WTC11 (cell line): ENCODE measurements at regions not wholly inside any gene's neighbourhood (a gene's known extent, or its start where the extent isn't known, plus 50 kb on each side); places are given as distances from the start of the nearest gene placed in this dataset.

Experiments used
- CREB1 ChIP-seq: sonication (generic); formaldehyde crosslinking; IDR thresholded peaks from 2 replicates; pipeline ENCODE4 v1.8.0; 2023; ENCODE audit warnings: mild to moderate bottlenecking, missing genetic modification reagents
- NFE2L1 ChIP-seq: sonication (generic); formaldehyde crosslinking; IDR thresholded peaks from 2 replicates; pipeline ENCODE4 v1.8.1; 2023; ENCODE audit warnings: missing genetic modification reagents
- ZNF138 ChIP-seq: sonication (generic); formaldehyde crosslinking; conservative IDR thresholded peaks from 2 replicates; pipeline ENCODE4 v1.8.1; 2022; ENCODE audit warnings: mild to moderate bottlenecking, moderate library complexity, missing genetic modification reagents
- TF ChIP-seq, protein P1 (sequence below): sonication (generic); formaldehyde crosslinking; IDR thresholded peaks from 2 replicates; pipeline ENCODE4 v1.8.1; 2023; ENCODE audit warnings: mild to moderate bottlenecking, missing genetic modification reagents, moderate library complexity
- TF ChIP-seq, protein P2 (sequence below): fragments of 200-600 bp; IDR thresholded peaks from 2 replicates; pipeline ENCODE4 v1.8.0; 2022; ENCODE audit warnings: antibody characterized with exemption
- TF ChIP-seq, protein P3 (sequence below): sonication (generic); formaldehyde crosslinking; IDR thresholded peaks from 2 replicates; pipeline ENCODE4 v1.8.0; 2022; ENCODE audit warnings: mild to moderate bottlenecking, missing genetic modification reagents

DNA sequence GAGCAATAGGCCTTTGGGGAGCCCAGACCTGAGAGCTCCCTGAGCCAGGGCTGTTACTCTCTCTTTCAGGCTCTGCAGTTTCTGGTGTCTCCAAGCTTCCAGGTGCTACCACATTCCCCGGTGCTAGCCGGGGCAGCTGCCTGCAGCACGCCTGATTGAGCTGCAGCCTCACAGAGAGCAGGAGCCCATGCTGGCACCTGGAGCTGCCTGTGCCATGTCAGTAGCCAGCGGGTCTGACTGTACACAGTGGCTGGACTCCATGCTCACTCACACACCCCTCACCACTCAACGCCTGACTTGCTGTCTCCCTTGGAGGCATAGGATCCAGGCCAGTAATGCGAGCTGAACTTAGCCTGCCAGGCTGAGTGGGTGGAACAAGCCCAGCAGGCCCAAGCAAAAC lies 800.4 kb upstream of the AGA start:
- TF ChIP-seq, protein P1, sequence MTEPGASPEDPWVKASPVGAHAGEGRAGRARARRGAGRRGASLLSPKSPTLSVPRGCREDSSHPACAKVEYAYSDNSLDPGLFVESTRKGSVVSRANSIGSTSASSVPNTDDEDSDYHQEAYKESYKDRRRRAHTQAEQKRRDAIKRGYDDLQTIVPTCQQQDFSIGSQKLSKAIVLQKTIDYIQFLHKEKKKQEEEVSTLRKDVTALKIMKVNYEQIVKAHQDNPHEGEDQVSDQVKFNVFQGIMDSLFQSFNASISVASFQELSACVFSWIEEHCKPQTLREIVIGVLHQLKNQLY (CRISPR knock-in tag): no peak
- TF ChIP-seq, protein P2, sequence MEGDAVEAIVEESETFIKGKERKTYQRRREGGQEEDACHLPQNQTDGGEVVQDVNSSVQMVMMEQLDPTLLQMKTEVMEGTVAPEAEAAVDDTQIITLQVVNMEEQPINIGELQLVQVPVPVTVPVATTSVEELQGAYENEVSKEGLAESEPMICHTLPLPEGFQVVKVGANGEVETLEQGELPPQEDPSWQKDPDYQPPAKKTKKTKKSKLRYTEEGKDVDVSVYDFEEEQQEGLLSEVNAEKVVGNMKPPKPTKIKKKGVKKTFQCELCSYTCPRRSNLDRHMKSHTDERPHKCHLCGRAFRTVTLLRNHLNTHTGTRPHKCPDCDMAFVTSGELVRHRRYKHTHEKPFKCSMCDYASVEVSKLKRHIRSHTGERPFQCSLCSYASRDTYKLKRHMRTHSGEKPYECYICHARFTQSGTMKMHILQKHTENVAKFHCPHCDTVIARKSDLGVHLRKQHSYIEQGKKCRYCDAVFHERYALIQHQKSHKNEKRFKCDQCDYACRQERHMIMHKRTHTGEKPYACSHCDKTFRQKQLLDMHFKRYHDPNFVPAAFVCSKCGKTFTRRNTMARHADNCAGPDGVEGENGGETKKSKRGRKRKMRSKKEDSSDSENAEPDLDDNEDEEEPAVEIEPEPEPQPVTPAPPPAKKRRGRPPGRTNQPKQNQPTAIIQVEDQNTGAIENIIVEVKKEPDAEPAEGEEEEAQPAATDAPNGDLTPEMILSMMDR: no peak
- TF ChIP-seq, protein P3, sequence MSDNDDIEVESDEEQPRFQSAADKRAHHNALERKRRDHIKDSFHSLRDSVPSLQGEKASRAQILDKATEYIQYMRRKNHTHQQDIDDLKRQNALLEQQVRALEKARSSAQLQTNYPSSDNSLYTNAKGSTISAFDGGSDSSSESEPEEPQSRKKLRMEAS: no peak
- TF ChIP-seq ZNF138 (no peak), NFE2L1 (CRISPR knock-in tag) (no peak), CREB1 (CRISPR knock-in tag) (no peak)
